Activated CD4-positive, alpha-beta memory T cell treated with anti-CD3 and anti-CD28 coated beads for 36 hours (primary cell): ENCODE measurements at regions not wholly inside any gene's neighbourhood (a gene's known extent, or its start where the extent isn't known, plus 50 kb on each side); places are given as distances from the start of the nearest gene placed in this dataset.
"Not testable (repeated sequence)": the region's sequence is repeated elsewhere in the genome, so short reads cannot be mapped to it uniquely, and the experiment has no call there.

Experiments used
- CTCF ChIA-PET: fragments of 350-600 bp; sonication (Branson Sonifier 250); formaldehyde crosslinking; loops from one replicate; lab custom pipeline; 2021; ENCODE audit warnings: antibody characterized with exemption, inconsistent platforms; lab: Charles Lee
- POLR2A ChIA-PET: fragments of 350-600 bp; sonication (Branson Sonifier 250); formaldehyde crosslinking; loops from one replicate; lab custom pipeline; 2021; ENCODE audit warnings: antibody characterized with exemption; lab: Charles Lee
- DNase-seq: peaks from one replicate; pipeline ENCODE4 v3.0.0-alpha.2; 2020
- H3K27ac Mint-ChIP-seq: one replicate; pipeline ENCODE4 v1.8.0; 2021; ENCODE audit warnings: mixed read lengths
- H3K27me3 Mint-ChIP-seq: one replicate; pipeline ENCODE4 v1.8.0; 2021; ENCODE audit warnings: mixed read lengths
- H3K36me3 Mint-ChIP-seq: one replicate; pipeline ENCODE4 v1.8.0; 2021; ENCODE audit warnings: mixed read lengths
- H3K4me1 Mint-ChIP-seq: one replicate; pipeline ENCODE4 v1.8.0; 2021; ENCODE audit warnings: low read depth, mixed read lengths
- H3K4me3 Mint-ChIP-seq: one replicate; pipeline ENCODE4 v1.8.0; 2021; ENCODE audit warnings: mild to moderate bottlenecking, mixed read lengths
- H3K9me3 Mint-ChIP-seq: one replicate; pipeline ENCODE4 v1.8.0; 2021; ENCODE audit warnings: mixed read lengths
- intact Hi-C: fragments of 100-400 bp; cut with micrococcal nuclease; formaldehyde crosslinking; loops from one replicate; pipeline ENCODE4 v1.15.1; 2023

DNA sequence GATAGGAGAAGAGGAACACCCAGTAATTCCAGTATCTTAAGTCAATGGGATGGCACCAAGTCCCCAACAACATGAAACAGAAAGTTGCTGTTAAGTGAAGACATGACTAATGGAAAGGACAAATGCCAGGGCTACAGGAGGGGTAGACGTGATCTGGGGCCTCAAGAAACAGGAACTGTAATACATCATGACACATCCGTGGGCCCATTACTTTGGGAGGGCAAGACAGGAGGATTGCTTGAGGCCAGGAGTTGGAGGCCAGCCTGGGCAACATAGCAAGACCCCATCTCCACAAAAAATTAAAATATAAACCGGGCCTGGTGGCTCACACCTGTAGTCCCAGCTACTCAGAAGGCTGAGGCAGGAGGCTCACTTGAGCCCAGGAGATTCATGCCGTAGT is 408.6 kb upstream of the PRKCQ start:
- Mint-ChIP-seq H3K9me3 (no peaks in the 10 kb centered on the region), H3K4me1 (peaks cover 5% of the 10 kb centered on the region), H3K27ac (no peak overlapping the region), H3K4me3 (no peak overlapping the region), H3K27me3 (no peaks in the 10 kb centered on the region), H3K36me3 (no peaks in the 10 kb centered on the region)
- ChIA-PET POLR2A (no interaction called here), CTCF (no interaction called here)
- intact Hi-C loops = no loop called here
- DNase-seq = no peak

DNA sequence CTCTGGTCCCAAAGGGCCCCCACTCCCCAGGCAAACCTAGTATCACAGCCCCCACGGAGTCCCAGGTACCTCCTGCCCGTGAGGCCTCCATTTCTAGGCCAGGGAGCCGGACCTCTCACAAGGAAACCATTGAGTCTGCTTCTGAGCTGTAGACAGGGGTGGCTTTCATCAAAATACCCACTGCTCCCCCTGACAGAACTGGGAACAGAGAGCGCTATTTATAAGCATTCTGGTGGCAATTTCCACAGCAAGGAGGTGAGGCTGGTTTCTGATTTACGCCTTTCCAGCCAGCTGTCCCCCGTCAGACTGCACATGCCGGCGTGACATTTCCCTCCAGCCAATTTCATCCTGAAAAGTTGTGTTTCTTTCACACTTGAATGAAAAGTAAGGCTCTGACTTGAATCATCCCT is 407.5 kb upstream of the PRKCQ start:
- H3K9me3 Mint-ChIP-seq = no peaks in the 10 kb centered on the region
- DNase-seq = no peak
- intact Hi-C loops = no loop called here
- no peaks in the 10 kb centered on the region for H3K36me3 Mint-ChIP-seq
- peaks cover 5% of the 10 kb centered on the region for H3K4me1 Mint-ChIP-seq
- ChIA-PET POLR2A (no interaction called here), CTCF (no interaction called here)
- H3K27me3 Mint-ChIP-seq = no peaks in the 10 kb centered on the region
- H3K4me3 Mint-ChIP-seq = no peak overlapping the region
- no peak overlapping the region for H3K27ac Mint-ChIP-seq

DNA sequence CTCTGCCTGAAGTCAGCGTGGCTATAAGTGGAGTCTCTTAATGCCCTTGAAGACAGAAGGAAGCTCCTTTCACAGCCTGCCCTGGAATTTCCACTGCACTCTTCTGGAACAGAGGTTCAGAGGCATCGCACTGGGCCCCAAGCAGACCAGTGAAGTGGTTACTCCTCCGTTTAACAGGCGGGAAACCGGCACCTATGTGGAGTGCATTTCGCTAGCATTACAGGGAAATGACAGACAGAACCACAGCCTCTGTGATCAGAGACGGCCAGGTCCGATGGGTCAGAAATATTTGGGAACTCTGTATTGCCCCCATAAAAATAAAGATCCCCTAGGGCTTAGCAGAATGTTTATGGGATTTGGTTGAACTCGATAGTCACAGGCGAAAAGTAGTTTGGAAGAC is 406.9 kb upstream of the PRKCQ start:
- H3K9me3 Mint-ChIP-seq = no peaks in the 10 kb centered on the region
- H3K4me1 Mint-ChIP-seq = peaks cover 5% of the 10 kb centered on the region
- H3K36me3 Mint-ChIP-seq = no peaks in the 10 kb centered on the region
- POLR2A ChIA-PET = no interaction called here
- DNase-seq = no peak
- intact Hi-C loops = no loop called here
- no peak overlapping the region for H3K27ac Mint-ChIP-seq
- CTCF ChIA-PET = no interaction called here
- H3K4me3 Mint-ChIP-seq = no peak overlapping the region
- H3K27me3 Mint-ChIP-seq = no peaks in the 10 kb centered on the region

DNA sequence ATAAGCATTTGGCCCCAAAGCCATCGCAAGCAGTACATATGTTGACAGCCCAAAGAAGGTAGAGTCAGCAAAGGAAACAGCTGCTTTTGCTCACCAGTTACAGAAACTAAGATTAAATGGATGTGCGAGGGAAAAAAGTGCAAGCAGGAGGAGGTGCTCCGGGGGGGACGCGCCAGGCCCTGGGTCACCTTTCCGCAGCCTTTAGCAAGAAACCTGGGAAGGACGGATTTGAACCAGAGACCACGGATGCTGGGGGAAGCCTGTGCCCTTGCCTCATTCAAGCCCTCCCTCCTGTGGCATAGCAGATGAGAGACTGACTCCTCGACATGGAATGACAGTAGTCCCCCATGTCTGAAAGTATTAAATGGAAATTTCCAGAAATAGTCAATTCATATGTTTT is 405.6 kb upstream of the PRKCQ start:
- H3K4me1 Mint-ChIP-seq = peaks cover under 1% of the 10 kb centered on the region
- H3K36me3 Mint-ChIP-seq = no peaks in the 10 kb centered on the region
- intact Hi-C loops = no loop called here
- ChIA-PET POLR2A (interaction anchor here (0.5 kb wide), 1 partner anchor 31 kb away, joined by 4 read pairs; no protein-coding TSS in a partner anchor), CTCF (no interaction called here)
- peaks cover under 1% of the 10 kb centered on the region for H3K27me3 Mint-ChIP-seq
- H3K27ac Mint-ChIP-seq = no peak overlapping the region
- no peak overlapping the region for H3K4me3 Mint-ChIP-seq
- DNase-seq = no peak
- H3K9me3 Mint-ChIP-seq = no peaks in the 10 kb centered on the region

DNA sequence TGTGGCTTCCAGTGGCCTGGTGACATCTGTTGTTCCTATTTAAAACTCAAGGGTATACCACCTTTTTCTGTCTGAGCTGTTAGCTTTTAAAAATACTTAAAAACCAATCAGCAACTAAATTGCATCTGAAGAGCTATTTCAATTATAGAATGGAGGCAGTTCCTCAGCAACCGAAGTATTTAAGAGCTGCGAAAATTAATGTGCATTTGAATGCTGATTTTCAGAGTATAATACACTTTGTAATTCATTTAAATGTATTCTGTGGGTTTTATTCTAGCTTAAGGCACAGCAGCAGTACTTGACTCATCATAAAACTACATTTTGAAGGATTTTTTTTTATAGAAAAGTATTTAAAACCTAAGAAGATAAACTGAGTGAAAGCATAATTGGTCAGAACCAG is 404.9 kb upstream of the PRKCQ start:
- Mint-ChIP-seq H3K27me3 (peaks cover 4% of the 10 kb centered on the region), H3K36me3 (no peaks in the 10 kb centered on the region), H3K27ac (no peak overlapping the region), H3K9me3 (no peaks in the 10 kb centered on the region), H3K4me3 (no peak overlapping the region), H3K4me1 (no peaks in the 10 kb centered on the region)
- ChIA-PET POLR2A (interaction anchor here (0.5 kb wide), 1 partner anchor 31 kb away, joined by 4 read pairs; no protein-coding TSS in a partner anchor), CTCF (interaction anchor here (1.9 kb wide), 1 partner anchor 65 kb away, joined by 4 read pairs; no protein-coding TSS in a partner anchor)
- no peak for DNase-seq
- intact Hi-C loops = no loop called here

DNA sequence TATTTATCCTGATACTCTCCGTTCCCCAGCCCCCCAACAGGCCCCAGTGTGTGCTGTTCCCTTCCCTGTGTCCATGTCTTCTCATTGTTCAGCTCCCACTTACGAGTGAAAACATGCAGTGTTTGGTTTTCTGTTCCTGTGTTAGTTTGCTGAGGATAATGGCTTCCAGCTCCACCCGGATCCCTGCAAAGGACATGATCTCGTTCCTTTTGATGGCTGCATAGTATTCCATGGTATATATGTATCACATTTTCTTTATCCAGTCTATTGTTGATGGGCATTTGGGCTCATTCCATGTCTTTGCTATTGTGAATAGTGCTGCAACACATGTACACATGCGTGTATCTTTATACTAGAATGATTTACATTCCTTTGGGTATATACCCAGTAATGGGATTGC is 403.9 kb upstream of the PRKCQ start:
- POLR2A ChIA-PET, H3K27ac Mint-ChIP-seq, H3K36me3 Mint-ChIP-seq, DNase-seq, H3K9me3 Mint-ChIP-seq, H3K27me3 Mint-ChIP-seq, intact Hi-C loops, H3K4me3 Mint-ChIP-seq, H3K4me1 Mint-ChIP-seq: not testable (repeated sequence)
- CTCF ChIA-PET = interaction anchor here (1.9 kb wide), 1 partner anchor 64 kb away, joined by 4 read pairs; no protein-coding TSS in a partner anchor

DNA sequence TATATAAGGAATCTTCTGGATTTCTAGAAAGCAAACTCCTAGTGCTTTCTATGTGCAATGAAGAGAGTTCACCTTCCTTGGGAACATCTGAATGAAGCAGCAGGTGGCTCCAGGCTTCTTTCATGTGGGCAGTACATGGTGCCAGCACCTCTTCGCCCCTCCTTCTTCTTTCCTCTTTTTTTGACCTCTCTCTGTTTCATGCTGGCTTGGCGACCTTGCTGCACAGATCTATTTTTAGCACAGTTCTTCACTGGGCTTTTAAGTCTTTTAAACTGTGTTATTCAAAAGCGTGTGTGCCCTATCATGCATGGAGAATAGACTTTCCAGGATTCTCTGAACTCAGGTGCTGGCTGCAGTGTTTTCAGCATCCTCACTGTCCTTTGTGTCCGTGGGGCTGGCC is 400.3 kb upstream of the PRKCQ start:
- no peak overlapping the region for H3K4me3 Mint-ChIP-seq
- H3K4me1 Mint-ChIP-seq = no peaks in the 10 kb centered on the region
- intact Hi-C loops = no loop called here
- H3K36me3 Mint-ChIP-seq = no peaks in the 10 kb centered on the region
- POLR2A ChIA-PET = no interaction called here
- H3K27ac Mint-ChIP-seq = no peak overlapping the region
- H3K9me3 Mint-ChIP-seq = no peaks in the 10 kb centered on the region
- CTCF ChIA-PET = no interaction called here
- DNase-seq = no peak
- H3K27me3 Mint-ChIP-seq = peaks cover 6% of the 10 kb centered on the region

DNA sequence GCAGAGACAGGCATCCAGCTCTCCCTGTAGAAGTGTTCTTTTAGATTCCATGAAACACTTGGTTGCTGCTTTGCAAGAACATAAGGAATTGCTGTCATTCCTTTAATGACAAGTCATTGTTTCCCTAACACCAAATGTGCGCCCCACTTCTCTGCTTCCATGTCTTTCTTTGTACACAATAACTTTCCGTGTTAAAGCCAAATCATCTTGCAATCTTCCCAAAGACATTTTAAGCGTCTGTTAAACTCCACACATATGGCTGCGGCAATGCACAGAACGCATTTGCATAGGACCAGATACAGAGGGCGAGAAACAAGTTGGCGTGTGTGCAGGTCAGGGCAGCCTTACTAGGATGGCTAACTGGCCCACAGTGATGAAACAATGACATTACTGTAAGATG is 399.3 kb upstream of the PRKCQ start:
- H3K4me3 Mint-ChIP-seq = no peak overlapping the region
- DNase-seq = no peak
- H3K36me3 Mint-ChIP-seq = no peaks in the 10 kb centered on the region
- no peaks in the 10 kb centered on the region for H3K4me1 Mint-ChIP-seq
- no peaks in the 10 kb centered on the region for H3K9me3 Mint-ChIP-seq
- ChIA-PET CTCF (no interaction called here), POLR2A (no interaction called here)
- intact Hi-C loops = no loop called here
- H3K27ac Mint-ChIP-seq = no peak overlapping the region
- H3K27me3 Mint-ChIP-seq = peaks cover 6% of the 10 kb centered on the region

DNA sequence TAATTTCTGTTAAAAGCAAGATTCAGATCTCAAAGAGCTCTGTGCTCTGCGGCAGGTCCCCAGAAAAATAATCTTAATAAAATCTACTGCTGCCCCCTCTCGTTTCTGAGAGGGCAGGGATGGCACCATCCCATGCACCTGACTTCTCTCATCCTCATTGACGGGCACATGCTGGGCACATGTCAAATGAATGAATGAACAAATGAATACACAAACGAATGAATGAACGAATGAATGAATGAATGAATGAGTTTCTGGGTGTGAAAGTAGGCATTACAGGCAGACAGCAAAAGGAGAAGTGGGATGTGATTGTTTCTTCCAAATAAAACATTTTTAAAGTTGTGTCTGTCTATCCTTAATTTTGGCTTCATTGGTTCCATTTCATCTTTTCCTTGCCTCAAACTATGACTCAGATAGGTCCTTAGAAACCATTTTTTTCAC is 398.1 kb upstream of the PRKCQ start:
- H3K36me3 Mint-ChIP-seq = no peaks in the 10 kb centered on the region
- H3K4me1 Mint-ChIP-seq = peaks cover 8% of the 10 kb centered on the region
- intact Hi-C loops = no loop called here
- DNase-seq = no peak
- POLR2A ChIA-PET = no interaction called here
- H3K27ac Mint-ChIP-seq = no peak overlapping the region
- no peak overlapping the region for H3K4me3 Mint-ChIP-seq
- no peaks in the 10 kb centered on the region for H3K9me3 Mint-ChIP-seq
- peaks cover 6% of the 10 kb centered on the region for H3K27me3 Mint-ChIP-seq
- CTCF ChIA-PET = interaction anchor here (0.9 kb wide), 1 partner anchor 60 kb away, joined by 4 read pairs; no protein-coding TSS in a partner anchor

DNA sequence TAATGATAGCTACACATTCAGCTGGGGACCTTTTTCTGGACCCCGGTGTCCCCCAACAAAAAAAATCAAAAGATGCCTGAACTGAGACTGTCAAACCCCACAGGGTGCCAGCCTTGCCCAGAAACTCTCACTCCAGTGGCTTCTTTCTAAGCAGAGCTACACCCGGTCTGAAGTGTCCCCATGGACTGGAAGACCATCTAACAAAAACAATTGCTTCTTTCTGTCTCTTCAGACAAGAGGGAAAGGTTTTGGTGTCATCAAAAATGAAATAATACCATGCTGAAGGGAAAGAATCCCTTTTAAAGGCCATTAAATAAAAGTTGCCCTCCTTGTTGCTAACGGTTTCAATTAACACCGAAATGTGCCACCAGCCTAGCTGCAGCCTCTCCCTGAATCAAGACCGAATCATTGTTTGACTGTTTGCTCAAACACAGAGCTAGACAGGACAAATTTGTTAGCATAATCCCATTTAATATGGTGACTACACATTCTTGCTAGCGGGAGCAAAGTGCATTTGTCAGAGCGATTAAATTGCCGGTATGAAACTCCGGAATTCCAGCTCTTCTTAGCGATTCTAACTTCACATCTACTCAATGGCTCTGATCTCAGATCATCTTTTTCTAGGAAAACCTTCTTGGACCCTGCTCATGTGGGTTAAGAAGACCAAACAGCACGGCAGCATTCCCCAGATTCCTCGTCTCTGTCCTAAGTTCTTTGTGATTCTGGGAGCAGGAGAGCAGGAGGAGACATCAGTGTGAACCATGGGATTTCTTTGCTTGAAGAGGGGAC is 397.5 kb upstream of the PRKCQ start:
- DNase-seq = no peak
- no peaks in the 10 kb centered on the region for H3K9me3 Mint-ChIP-seq
- ChIA-PET POLR2A (no interaction called here), CTCF (interaction anchor here (0.9 kb wide), 1 partner anchor 59 kb away, joined by 4 read pairs; no protein-coding TSS in a partner anchor)
- H3K27me3 Mint-ChIP-seq = peaks cover 6% of the 10 kb centered on the region
- intact Hi-C loops = no loop called here
- no peak overlapping the region for H3K27ac Mint-ChIP-seq
- H3K4me3 Mint-ChIP-seq = no peak overlapping the region
- H3K4me1 Mint-ChIP-seq = peaks cover 8% of the 10 kb centered on the region
- no peaks in the 10 kb centered on the region for H3K36me3 Mint-ChIP-seq

DNA sequence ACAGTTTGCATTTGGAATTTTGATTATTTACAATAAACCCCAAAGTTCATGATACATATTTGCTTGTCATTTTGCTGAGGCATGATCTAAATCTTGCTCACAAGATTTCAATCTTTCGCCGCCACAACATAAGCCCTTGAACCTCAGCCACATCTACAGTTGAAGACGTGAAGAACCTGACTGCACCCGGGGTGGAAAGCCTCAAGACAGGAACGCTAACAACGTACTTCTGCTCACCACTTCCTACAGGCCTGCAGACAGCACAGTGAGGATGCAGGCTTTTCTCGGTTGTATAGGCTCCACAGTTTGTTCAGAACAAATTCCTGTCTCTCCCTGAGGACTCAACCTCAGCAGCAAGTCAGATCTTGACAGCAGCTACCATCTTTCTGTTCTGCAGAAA is 393.8 kb upstream of the PRKCQ start:
- ChIA-PET CTCF (no interaction called here), POLR2A (no interaction called here)
- intact Hi-C loops = no loop called here
- no peak overlapping the region for H3K27ac Mint-ChIP-seq
- peaks cover 3% of the 10 kb centered on the region for H3K27me3 Mint-ChIP-seq
- H3K36me3 Mint-ChIP-seq = no peaks in the 10 kb centered on the region
- no peak overlapping the region for H3K4me3 Mint-ChIP-seq
- peaks cover 8% of the 10 kb centered on the region for H3K4me1 Mint-ChIP-seq
- H3K9me3 Mint-ChIP-seq = no peaks in the 10 kb centered on the region
- DNase-seq = peak; percentile 14

DNA sequence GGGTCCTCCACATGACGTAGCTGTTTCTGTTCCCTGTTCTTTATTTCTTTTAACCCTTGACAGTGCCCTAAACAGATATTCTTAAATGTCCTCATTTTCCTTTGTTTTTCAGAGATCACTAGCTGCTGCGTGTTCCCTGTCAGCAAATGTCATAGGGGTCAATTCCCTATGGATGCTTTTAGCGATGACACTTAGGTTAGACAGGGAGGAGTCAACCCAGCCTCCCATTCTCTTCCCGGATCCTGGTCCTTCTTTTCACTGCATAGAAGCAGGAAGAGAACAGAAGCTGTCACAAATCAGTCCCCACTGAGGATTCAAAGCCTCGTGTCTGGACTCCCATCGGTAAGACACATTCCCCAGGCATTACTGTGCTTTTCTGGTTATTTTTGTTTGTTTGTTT is 392.1 kb upstream of the PRKCQ start:
- intact Hi-C loops = no loop called here
- Mint-ChIP-seq H3K4me3 (no peak overlapping the region), H3K4me1 (peaks cover 8% of the 10 kb centered on the region), H3K27me3 (no peaks in the 10 kb centered on the region), H3K27ac (no peak overlapping the region), H3K9me3 (no peaks in the 10 kb centered on the region), H3K36me3 (no peaks in the 10 kb centered on the region)
- DNase-seq = no peak
- POLR2A ChIA-PET = no interaction called here
- CTCF ChIA-PET = no interaction called here

DNA sequence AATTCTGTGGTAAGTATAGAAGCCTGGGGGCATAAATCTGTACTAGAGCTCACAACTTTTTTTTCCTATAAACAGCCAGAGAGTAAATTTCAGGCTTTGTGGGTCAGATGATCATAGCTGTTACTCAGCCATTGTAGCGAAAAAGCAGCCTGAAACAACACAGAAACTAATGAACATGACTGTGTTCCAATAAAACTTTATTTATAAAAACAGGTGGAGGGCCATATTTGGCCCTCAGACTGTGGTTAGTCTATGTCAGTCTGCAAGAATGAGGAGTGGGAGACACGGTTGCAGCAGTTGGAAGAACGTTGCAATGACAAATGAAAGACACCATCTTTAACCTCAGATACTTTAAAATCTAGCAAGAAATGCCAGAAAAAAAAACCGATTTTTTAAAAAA is 389.6 kb upstream of the PRKCQ start:
- intact Hi-C loops = no loop called here
- H3K9me3 Mint-ChIP-seq = no peaks in the 10 kb centered on the region
- CTCF ChIA-PET = interaction anchor here (1.5 kb wide), 1 partner anchor 51 kb away, joined by 4 read pairs; no protein-coding TSS in a partner anchor
- peaks cover 8% of the 10 kb centered on the region for H3K4me1 Mint-ChIP-seq
- H3K36me3 Mint-ChIP-seq = no peaks in the 10 kb centered on the region
- no peaks in the 10 kb centered on the region for H3K27me3 Mint-ChIP-seq
- POLR2A ChIA-PET = no interaction called here
- DNase-seq = no peak
- H3K27ac Mint-ChIP-seq = no peak overlapping the region
- no peak overlapping the region for H3K4me3 Mint-ChIP-seq
